GM18520 (cell line): ENCODE measurements at regions not wholly inside any gene's neighbourhood (a gene's known extent, or its start where the extent isn't known, plus 50 kb on each side); places are given as distances from the start of the nearest gene placed in this dataset.

Experiments used
- ATAC-seq: cut with Tn5 transposase; IDR thresholded peaks from one replicate; pipeline ENCODE4 v1.9.1; 2021; ENCODE audit not compliant: unreplicated experiment

DNA sequence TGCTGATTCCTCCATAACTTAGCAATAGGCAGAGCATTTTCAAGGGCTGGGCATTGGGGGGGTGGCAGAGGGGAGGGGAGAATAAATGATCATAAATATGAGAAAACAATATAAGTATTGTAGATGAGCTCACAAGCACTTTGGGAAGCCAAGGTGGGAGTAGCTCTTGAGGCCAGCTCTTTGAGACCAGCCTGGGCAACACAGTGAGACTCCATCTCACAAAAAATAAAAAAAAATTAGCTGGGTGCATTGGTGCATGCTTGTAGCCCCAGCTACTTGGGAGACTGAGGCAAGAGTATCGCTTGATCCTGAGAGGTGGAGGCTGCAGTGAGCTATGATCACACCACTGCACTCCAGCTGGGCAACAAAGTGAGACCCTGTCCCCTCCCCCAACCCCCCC, 75.9 kb downstream of the MYCN start:
- no peak for ATAC-seq

DNA sequence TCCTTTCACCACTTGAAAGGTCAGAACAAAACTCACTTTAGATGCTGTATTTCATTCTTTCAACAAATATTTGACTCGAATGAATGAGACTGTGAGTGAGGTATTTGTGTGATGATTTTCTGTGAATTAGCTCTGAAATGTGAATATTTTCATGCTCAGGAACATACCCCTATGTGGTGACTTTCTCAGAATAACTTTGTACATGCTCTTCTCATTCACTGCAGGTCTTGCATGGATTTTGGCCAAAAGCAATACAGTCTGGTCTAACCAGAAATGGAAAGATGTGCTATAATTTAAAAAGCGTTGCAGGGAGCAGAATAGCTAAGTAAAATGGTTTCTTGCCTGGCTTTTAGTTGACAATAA, 75.5 kb downstream of the MYCN start:
- no peak for ATAC-seq

DNA sequence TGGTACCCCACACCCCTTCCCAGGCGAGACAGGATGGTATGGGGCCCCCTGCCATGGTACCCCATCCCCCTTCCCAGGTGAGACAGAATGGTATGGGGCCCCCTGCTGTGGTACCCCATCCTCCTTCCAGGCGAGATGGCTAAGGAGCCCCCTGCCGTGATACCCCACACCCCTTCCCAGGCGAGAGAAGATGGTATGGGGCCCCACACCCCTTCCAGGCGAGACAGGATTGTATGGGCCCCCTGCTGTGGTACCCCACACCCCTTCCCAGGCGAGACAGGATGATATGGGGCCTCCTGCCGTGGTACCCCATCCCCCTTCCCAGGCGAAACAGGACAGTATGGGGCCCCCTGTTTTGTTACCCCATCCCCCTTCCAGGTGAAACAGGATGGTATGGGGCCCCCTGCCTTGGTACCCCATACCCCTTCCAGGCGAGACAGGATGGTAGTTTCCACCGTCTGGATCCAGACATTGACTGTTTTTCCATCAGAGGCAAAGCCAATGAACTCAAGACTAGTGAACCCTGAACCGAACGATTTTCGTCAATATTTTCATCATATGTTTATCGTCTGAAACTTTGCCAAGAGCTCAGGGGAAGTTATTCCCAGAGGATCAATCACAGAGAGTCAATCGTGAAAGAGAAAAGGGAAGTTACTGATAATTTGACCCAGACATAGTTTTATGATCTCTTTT, 75.0 kb downstream of the MYCN start:
- no peak for ATAC-seq

DNA sequence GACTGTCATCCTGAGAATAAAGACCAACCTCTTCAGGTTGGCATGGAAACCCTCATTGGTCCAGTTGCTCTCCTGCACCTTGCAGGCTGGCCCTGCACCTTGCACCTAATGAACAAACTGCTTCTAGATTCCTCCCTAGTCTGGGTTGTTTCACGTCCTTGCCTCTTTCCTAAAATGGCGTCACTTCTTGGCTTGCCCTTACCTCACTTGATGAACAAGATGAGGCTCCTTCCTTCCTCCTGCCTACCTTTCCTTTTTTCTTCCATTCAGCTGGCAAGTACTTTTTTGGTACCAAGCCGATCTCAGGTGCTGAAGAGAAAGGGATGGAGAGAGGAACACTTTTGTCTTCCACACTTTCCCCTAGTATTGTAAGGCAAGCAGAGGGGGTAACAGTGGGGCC, 74.5 kb downstream of the MYCN start:
- ATAC-seq, result no peak

DNA sequence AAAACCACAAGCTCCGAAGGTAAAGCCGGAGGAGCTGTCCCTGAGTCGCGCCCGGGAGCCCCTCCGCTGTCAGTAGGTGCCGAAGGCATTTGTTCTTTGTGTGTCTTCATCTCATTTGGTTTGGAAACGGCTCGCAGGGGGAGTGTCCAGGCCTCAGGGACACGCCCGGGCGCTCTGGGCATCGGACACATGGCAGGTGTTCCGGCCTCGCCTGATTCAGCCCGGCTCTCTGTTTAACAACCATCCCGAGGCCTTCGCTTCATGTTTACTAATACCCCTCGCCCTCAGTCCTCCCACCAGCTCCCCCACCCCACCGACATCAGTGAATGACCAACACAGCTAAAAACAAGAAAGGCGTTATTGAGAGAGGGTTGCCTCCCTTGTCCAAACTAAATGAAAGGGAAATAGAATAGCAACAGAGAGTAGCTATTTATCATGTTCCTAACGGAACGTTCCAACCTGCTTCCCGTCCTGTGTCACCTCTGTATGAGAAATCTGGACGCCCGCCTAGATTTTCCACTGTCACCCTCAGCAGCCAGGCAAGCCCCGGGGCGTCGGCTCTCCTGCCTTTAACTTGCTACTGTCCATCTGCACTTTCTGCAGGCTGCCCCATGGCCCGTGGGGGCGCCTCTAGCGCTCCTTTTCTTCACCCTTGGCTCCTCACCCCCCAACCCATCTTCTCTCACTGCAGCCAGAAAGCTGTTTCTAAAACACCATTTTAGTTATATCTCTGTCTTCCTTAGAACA, 73.9 kb downstream of the MYCN start:
- no peak for ATAC-seq

DNA sequence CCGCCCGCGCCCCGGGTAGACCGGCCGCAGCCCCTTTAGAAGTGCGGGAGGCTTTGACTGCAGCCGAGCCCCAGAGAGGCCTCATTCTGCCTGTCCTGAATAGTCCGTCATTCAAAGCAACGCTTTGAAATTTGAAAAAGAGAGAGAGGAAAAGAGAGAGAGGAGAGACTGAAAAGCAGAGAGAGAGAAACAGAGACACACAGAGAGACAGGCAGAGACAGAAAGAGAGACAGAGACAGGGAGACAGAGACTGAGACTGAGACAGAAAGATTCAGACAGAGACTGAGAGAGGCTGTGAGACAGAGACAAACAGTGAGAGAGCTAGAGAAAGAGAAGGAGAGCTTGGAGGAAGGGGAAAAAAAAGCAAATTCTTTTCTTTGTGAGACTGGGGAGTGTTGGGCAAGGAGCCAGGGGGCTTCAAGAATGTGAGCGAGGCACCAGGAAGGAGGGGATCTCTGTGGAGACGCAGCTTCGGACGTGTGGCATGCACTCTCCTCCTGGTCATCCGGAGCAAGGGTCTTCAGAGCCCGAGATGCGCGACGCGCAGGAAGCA, 73.1 kb downstream of the MYCN start:
- ATAC-seq, result no peak

DNA sequence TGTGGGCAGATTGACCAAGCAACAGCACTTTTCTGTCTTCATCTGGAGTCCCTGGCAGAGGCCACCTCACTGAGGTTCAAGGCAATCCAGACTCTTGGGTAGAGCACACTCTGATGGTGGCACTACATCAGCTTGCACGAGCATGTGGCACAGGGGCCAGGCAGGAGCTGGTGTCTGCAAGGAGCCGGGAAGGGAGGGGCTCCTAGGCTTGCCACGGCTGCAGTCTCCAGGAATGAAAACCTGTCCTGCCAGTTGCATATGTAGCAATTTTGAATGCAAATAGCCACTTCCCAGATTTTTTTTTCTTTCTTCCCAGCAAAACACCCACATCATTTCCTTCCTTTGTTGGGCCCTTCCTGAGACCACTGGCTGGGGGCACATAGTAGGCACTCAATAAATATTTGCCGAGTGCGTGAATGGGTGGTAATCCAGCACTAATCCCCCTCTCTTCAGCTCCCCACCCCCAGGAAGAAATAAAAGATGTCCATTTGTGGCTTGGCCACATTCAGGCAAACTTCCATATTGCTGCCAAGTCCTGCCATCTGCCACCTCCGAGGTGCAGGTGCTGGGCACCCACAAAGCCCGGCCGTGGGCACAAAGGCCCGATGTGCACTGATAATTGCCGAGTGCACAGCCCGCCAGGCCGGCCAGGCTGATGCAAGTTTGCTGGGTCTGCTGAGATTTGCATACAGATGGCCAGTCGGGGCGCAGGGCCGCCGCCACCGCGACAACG, 72.4 kb downstream of the MYCN start:
- no peak for ATAC-seq

DNA sequence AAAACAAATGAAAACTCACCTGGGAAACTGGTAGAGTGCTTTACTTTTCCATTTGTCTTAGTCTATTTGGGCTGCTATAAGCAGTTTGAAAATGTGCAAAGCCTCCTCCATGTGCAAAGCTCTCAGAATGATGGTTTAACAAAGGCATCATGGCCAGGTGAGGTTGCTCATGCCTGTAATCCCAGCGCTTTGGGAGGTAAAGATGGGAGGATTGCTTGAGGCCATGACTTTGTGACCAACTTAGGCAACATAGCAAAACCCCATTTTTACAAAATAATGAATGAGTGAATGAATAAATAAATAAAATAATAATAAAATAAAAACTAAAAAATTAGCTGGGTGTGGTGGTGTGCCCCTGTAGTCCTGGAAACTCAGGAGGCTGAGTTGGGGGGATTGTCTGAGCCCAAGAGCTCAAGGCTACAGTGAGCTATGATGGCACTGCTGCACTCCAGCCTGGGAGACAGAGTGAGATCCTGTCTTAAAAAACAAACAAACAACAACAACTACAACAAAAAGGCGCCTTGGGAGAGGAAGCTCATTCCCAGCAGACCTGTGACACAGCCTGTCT, 71.8 kb downstream of the MYCN start:
- no peak for ATAC-seq

DNA sequence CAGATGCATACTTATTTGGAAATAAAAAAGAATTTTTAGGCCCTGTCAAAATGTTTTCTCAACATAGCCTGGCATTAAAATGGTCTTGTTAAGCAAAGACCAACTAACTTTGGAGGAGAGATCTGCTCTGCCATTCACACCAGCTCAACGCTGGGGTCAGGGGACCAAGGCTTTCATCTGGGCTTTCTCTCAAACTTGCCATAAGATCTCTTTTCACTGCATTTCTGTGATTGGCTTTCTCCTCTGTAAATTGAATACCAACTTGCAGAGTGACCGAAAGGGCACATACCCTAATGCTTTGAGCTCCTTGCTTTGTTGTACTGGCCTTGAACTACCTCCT, 71.2 kb downstream of the MYCN start:
- no peak for ATAC-seq

DNA sequence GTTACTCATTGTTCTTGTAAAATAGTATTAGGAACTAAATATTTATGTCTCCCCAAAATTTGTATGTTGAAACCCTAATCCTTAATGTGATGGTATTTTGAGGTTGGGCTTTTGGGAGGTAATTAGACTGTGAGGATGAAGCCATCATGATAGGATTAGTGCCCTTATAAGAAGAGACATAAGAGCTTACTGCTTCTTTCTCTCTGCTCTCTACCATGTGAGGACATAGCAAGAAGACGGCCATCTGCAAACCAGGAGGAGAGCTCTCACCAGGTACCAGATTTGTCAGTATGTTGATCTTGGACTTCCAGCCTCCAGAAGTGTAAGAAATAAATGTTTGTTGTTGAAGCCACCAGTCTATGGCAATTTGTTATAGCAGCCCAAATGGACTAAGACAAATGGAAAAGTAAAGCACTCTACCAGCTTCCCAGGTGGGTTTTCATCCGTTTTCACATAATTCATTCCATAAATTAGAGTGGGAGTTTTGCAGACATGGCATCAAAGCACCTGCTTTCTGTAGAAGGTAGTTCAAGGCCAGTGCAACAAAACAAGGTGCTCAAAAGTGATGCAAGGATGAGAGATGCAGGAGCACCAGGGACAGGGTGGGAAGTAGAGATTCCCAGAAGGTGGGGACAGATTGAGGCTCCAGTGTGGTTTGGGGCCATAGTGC, 70.7 kb downstream of the MYCN start:
- no peak for ATAC-seq

DNA sequence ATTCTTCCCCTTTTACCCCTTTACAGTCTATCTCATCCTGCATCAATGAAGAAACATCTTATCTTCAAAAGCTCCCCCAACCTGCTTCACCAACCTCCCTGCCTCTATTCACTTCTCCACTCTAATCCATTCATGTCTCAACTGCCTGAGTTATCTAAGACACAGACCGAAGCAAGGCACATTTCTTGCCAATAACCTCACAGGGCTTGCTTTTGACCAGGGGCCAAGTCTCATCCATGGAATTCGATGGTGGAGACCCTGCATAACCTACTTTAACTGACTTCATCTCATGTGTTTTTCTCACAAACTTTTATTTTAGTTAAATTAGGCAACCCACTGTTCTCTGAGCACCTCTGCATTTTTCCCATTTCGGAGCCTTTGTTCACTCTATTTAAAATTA, 69.7 kb downstream of the MYCN start:
- ATAC-seq, result no peak

DNA sequence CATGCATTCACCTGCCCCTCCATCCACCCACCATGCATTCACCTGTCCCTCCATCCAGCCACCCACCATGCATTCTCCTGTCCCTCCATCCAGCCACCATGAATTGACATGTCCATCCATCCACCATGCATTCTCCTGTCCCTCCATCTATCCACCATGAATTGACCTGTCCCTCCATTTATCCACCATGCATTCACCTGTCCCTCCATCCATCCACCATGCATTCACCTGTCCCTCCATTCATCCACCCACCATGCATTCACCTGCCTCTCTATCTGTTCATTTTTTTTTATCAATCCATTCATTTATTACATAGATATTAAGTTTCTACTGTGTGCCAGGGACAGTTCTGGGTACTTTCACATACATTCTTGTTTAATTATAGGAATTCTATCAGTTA, 69.2 kb downstream of the MYCN start:
- no peak for ATAC-seq

DNA sequence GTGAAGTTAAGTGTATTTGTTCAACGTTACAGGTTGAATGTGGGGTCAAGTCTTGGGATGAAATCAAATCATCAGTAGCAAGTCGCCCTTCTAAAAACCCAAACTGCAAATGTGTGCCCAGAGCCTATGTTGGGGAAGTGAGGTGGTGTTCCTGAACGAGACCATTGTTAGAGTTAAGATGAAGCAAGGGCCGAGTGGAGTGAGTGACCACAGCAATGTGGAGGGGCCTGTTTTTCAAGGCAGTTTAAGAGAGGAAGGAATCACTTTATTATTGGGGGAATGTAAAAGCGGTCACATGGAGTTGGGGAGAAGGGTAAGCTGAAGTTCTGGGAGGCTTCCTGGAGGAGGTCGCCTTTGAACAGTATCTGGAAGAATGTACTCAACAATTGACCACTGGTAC, 68.5 kb downstream of the MYCN start:
- ATAC-seq, result no peak

DNA sequence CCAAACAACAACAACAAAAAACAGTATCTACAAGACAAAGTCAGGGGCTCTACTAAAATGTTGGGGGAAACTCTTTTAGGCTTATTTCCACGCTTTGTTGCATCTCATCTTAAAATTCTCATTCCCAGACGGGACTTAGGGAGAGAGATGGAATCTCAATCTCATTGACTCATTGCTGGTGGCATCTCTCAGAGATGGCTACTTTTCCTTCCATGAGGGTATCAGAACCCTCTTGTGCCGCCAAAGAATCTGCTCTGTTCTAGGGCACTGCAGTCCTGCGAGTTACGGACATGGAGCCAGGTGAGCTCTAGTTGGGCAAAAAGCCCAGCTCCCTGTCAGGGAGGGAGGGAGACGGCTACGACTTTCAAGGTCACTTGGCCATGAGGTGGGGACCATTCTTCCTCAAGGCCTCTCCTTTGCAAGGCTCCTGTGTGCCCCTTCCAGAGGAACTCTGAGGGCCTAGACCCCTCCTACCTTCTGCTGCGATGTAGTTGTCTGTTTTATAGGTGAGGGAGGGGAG, 68.0 kb downstream of the MYCN start:
- no peak for ATAC-seq

DNA sequence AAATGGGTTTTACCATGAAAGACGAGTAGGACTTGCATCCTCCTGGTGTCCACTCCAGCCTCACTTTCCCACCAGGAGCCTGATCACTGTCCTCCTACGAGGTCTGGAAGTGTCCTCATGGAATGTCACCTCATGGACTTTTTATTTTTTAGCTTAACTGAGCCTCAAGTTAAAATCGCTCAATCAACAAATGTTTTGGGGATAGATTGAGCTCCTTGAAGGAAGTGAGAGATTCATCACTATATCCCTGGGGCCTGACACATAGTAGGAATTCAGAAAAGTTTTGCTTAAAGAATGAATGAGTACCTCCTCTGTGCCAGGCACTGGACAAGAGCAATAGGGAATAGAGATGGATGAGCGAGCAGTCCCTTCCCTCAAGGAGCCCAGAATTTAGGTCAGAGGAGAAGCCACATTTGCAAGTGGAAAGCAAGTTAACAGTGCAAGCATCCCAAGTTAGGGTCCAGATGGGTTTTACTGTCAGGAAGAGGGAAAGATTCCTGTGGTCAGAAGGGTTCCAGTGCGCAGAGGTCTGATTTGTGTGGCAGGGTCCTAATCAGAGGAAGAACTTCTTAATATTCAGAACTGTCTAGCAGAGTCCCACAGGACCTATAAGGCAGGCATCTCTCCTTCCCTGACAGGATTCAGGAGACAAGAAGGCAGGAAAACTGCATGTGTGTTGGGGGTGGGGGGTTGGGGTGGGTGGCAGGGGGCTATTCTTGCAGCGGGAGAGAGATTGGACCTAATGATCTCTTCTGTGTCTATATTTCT, 67.0 kb downstream of the MYCN start:
- no peak for ATAC-seq

DNA sequence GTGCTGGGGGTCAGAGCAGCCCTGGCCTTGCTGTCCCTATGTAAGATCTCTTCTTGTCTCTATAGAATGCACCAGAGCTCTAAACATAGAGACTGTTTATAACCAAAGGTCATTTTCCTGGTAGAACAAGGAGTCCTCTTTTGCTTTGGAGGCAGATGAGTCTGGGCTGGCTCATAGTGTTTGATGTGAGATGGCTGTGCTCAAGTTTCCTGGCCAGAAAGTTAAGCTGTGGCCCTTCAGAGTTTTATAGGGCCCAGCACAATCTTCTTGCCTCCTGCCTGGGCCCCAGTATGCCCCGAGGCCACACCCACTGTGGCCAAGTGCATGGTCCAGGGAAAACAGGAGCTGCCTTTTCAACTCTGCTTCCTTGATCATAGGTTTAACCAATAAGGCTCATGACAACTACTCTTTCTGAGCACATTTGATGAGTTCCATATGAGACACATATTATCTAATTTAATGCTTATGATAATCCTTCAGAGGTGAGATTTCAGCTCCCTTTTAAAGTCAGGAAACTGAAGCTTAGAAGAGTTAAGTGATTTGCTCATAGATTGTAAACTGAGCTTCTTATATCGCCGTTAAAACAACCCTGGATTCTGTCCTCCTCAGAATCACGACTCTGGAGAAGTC, 66.3 kb downstream of the MYCN start:
- no peak for ATAC-seq

DNA sequence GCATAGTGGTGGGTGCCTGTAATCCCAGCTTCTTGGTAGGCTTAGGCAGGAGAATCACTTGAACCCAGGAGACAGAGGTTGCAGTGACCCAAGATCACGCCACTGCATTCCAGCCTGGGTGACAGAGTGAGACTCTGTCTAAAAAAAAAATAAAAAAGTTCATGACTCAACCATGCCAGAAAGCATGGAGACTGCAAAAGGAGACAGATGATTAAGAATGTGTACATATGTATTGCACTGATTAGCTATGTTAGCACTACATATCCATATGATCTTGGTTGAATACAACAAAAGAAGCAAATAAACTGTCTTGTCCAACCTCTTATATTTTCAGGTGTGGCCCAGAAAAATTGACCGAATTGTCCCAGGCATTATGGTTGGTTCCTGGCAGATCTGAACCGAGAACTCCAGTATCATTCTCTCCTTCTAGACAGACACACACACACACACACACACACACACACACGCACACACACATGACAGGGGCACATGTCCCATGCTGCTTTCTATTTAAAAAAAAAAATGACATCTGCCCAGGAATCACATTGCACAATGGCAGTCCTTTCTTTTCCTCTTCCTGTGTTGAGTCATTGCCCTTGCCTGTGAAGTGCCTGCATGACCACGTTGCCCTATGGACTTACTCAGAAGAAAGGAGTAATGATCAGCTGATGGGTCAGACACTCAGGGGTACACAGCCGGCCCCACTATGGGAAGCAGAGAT, 65.6 kb downstream of the MYCN start:
- no peak for ATAC-seq

DNA sequence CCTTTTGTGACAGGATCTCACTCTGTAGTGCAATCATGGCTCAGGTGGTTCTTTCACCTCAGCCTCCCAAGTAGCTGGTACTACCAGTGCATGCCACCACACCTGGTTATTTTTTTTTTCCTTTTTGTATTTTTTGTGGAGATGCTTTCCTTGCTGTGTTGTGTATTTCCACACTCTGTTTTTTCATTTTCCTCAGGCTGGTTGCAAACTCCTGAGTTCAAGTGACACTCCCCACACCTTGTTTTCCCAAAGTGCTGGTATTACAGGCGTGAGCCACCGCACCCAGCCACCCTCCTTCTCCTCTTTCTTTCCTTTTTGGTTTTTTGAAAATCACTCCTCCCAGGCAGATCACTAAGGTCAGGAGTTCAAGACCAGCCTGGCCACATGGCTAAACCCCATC, 65.0 kb downstream of the MYCN start:
- no peak for ATAC-seq

DNA sequence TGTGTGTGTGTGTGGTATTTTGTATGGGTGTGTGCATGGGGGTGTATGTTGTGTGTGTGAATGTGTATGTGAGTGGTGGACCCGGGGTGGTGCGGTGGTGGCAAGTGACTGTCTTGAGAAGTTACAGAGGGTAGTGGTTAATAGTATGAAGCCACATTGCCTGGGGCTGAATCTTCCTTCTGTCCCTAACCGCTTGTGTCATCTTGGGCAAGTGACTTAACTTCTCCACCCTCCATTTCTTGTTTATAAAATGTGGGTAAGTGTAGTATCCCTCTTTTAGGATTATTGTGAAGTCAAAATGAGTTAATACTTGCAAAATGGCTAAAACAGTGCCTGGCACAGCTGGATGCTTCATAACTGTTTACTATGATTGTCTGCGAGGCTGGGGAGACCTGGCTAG, 63.5 kb downstream of the MYCN start:
- no peak for ATAC-seq
